IMR-90 (cell line): ENCODE measurements at regions not wholly inside any gene's neighbourhood (a gene's known extent, or its start where the extent isn't known, plus 50 kb on each side); places are given as distances from the start of the nearest gene placed in this dataset.

Experiments used
- ATAC-seq: fragments of 200-7000 bp; cut with Tn5 transposase; 2 replicates; pipeline ENCODE4 v1.9.1; 2020; ENCODE audit warnings: low read depth, mild to moderate bottlenecking, moderate library complexity
- BruUV-seq: library from RNA; stranded (reverse); fragments of 400-500 nt; replicated peaks from 2 replicates; lab custom pipeline; 2021; lab: Mats Ljungman, UMichigan
- CTCF ChIA-PET: fragments of 300-600 bp; formaldehyde crosslinking; extraction: SDS; loops from one replicate; lab custom pipeline; 2021; ENCODE audit warnings: antibody characterized with exemption; lab: Yijun Ruan, JAX
- POLR2A ChIA-PET: fragments of 300-600 bp; sonication (Branson Sonifier 250); formaldehyde crosslinking; loops from one replicate; lab custom pipeline; 2022; ENCODE audit warnings: antibody characterized with exemption; ENCODE audit not compliant: unreplicated experiment; lab: Charles Lee
- DNase-seq: peaks from one replicate; pipeline ENCODE4 v3.0.0; 2013
- H2AFZ ChIP-seq: replicated peaks from 2 replicates; pipeline ENCODE3; 2013; ENCODE audit warnings: low read length, mild to moderate bottlenecking; ENCODE audit not compliant: poor library complexity
- H2AK5ac ChIP-seq: 2 replicates; pipeline ENCODE4 v1.6.1; 2013; ENCODE audit warnings: low read depth, low read length, inconsistent platforms
- H2AK9ac ChIP-seq: replicated peaks from 2 replicates; pipeline ENCODE3; 2013; ENCODE audit warnings: mild to moderate bottlenecking, low read depth, low read length, moderate library complexity; ENCODE audit not compliant: poor library complexity
- H2BK120ac ChIP-seq: 2 replicates; pipeline ENCODE4 v1.6.1; 2013; ENCODE audit warnings: low read depth, low read length, inconsistent platforms
- H2BK15ac ChIP-seq: 3 replicates; pipeline ENCODE4 v1.6.1; 2013; ENCODE audit warnings: low read depth, low read length, inconsistent platforms
- H2BK20ac ChIP-seq: 2 replicates; pipeline ENCODE4 v1.6.1; 2013; ENCODE audit warnings: low read depth, mild to moderate bottlenecking, inconsistent platforms, low read length, moderate library complexity
- H2BK5ac ChIP-seq: 2 replicates; pipeline ENCODE4 v1.6.1; 2013; ENCODE audit warnings: mild to moderate bottlenecking, low read depth, low read length, inconsistent platforms; ENCODE audit not compliant: poor library complexity, severe bottlenecking
- H3K14ac ChIP-seq: replicated peaks from 2 replicates; pipeline ENCODE4 v1.6.1; 2013; ENCODE audit warnings: low read depth, low read length, inconsistent platforms
- H3K18ac ChIP-seq: 2 replicates; pipeline ENCODE4 v1.6.1; 2013; ENCODE audit warnings: low read depth, low read length, control low read depth
- H3K23ac ChIP-seq: 2 replicates; pipeline ENCODE4 v1.6.1; 2013; ENCODE audit warnings: low read depth, low read length, inconsistent platforms
- H3K27ac ChIP-seq: 2 replicates; pipeline ENCODE4 v1.5.1; 2013; ENCODE audit warnings: mild to moderate bottlenecking, control low read depth, low read length; ENCODE audit not compliant: insufficient read depth
- H3K27me3 ChIP-seq: 2 replicates; pipeline ENCODE4 v1.6.1; 2013; ENCODE audit warnings: low read length; ENCODE audit not compliant: control insufficient read depth, insufficient read depth
- H3K36me3 ChIP-seq: 2 replicates; pipeline ENCODE4 v1.6.1; 2013; ENCODE audit warnings: low read length, mixed read lengths; ENCODE audit not compliant: control insufficient read depth, insufficient read depth
- H3K4ac ChIP-seq: 2 replicates; pipeline ENCODE4 v1.6.1; 2013; ENCODE audit warnings: low read depth, low read length, inconsistent platforms
- H3K4me1 ChIP-seq: 2 replicates; pipeline ENCODE4 v1.6.1; 2013; ENCODE audit warnings: low read length, mixed read lengths; ENCODE audit not compliant: control insufficient read depth, insufficient read depth
- H3K4me2 ChIP-seq: 2 replicates; pipeline ENCODE4 v1.6.1; 2013; ENCODE audit warnings: low read depth, mild to moderate bottlenecking, control low read depth, low read length, moderate library complexity
- H3K4me3 ChIP-seq: 2 replicates; pipeline ENCODE4 v1.5.1; 2013; ENCODE audit warnings: low read depth, mild to moderate bottlenecking, control low read depth, low read length, moderate library complexity; ENCODE audit not compliant: insufficient read depth
- H3K56ac ChIP-seq: 2 replicates; pipeline ENCODE4 v1.6.1; 2013; ENCODE audit warnings: low read length, inconsistent platforms; ENCODE audit not compliant: insufficient read depth; ENCODE audit errors: extremely low read depth
- H3K79me1 ChIP-seq, 2 experiments: 2 replicates each; pipeline ENCODE4 v1.6.1; 2013; ENCODE audit warnings: low read length in 2 of 2, inconsistent platforms in 1 of 2, low read depth in 1 of 2
- H3K9ac ChIP-seq: 2 replicates; pipeline ENCODE4 v1.6.1; 2013; ENCODE audit warnings: low read depth, low read length, control low read depth
- H3K9me1 ChIP-seq: 2 replicates; pipeline ENCODE4 v1.6.1; 2013; ENCODE audit warnings: low read length, inconsistent platforms; ENCODE audit not compliant: insufficient read depth
- H3K9me3 ChIP-seq: 2 replicates; pipeline ENCODE4 v1.6.1; 2013; ENCODE audit warnings: low read length; ENCODE audit not compliant: control insufficient read depth, insufficient read depth
- H4K20me1 ChIP-seq: 2 replicates; pipeline ENCODE4 v1.6.1; 2013; ENCODE audit warnings: low read length, inconsistent platforms; ENCODE audit not compliant: insufficient read depth
- H4K5ac ChIP-seq: 2 replicates; pipeline ENCODE4 v1.6.1; 2013; ENCODE audit warnings: mild to moderate bottlenecking, low read depth, low read length, control low read depth
- H4K8ac ChIP-seq, 2 experiments: 2 replicates each; pipeline ENCODE4 v1.6.1; 2013; ENCODE audit warnings: low read depth in 2 of 2, low read length in 2 of 2, control low read depth in 1 of 2, inconsistent platforms in 1 of 2
- H4K91ac ChIP-seq: 2 replicates; pipeline ENCODE4 v1.6.1; 2013; ENCODE audit warnings: low read depth, low read length, inconsistent platforms; ENCODE audit not compliant: insufficient read depth
- BHLHE40 ChIP-seq: fragments of 150-350 bp; IDR thresholded peaks from 2 replicates; pipeline ENCODE4 v1.6.1; 2016; ENCODE audit warnings: mild to moderate bottlenecking, low read depth, low read length
- ELK1 ChIP-seq: fragments of 150-350 bp; IDR thresholded peaks from 2 replicates; pipeline ENCODE4 v1.6.1; 2016; ENCODE audit warnings: low read depth, mild to moderate bottlenecking, low read length, moderate library complexity, borderline replicate concordance
- FOS ChIP-seq: fragments of 150-350 bp; IDR thresholded peaks from 2 replicates; pipeline ENCODE4 v1.6.1; 2016; ENCODE audit warnings: low read depth, low read length
- MAFK ChIP-seq: IDR thresholded peaks from 2 replicates; pipeline ENCODE4 v1.6.1; 2012; ENCODE audit warnings: low read depth, low read length, improper control_type of control experiment
- NFE2L2 ChIP-seq: fragments of 150-350 bp; IDR thresholded peaks from 2 replicates; pipeline ENCODE4 v1.6.1; 2016; ENCODE audit warnings: low read depth, mild to moderate bottlenecking, low read length
- POLR2A ChIP-seq: IDR thresholded peaks from 2 replicates; pipeline ENCODE4 v1.6.1; 2012; ENCODE audit warnings: mild to moderate bottlenecking, low read depth, low read length
- RAD21 ChIP-seq: IDR thresholded peaks from 2 replicates; pipeline ENCODE4 v1.6.1; 2012; ENCODE audit warnings: low read length, improper control_type of control experiment
- RCOR1 ChIP-seq: IDR thresholded peaks from 2 replicates; pipeline ENCODE4 v1.6.1; 2012; ENCODE audit warnings: mild to moderate bottlenecking, low read length, improper control_type of control experiment; ENCODE audit not compliant: insufficient replicate concordance
- USF2 ChIP-seq: fragments of 150-350 bp; IDR thresholded peaks from 2 replicates; pipeline ENCODE4 v1.6.1; 2017; ENCODE audit warnings: mild to moderate bottlenecking, antibody characterized with exemption, low read length, low read depth
- WGBS, 2 experiments: methylation state at CpG; one replicate each; pipeline versions ENCODE4 v1.1.5 to v1.1.7; 2013; ENCODE audit warnings: missing lambda C conversion rate in 2 of 2; ENCODE audit not compliant: insufficient read length in 1 of 2; ENCODE audit errors: extremely low coverage in 2 of 2; 5-methylcytosine and 5-hydroxymethylcytosine counted together
- dilution Hi-C: fragments of 300-500 bp; cut with HindIII; formaldehyde crosslinking; loops from one replicate; pipeline ENCODE4 v1.14.3; 2018; ENCODE audit warnings: low sequenced_read_pairs; ENCODE audit not compliant: unreplicated experiment
- in situ Hi-C: fragments of 300-500 bp; cut with MboI; formaldehyde crosslinking; loops from 3 replicates; pipeline ENCODE4 v1.14.3; 2019; ENCODE audit warnings: low sequenced_read_pairs, inconsistent platforms, mixed read lengths
- intact Hi-C: fragments of 100-400 bp; cut with micrococcal nuclease; formaldehyde crosslinking; loops from 2 replicates; pipeline ENCODE4 v1.10.0; 2022

DNA sequence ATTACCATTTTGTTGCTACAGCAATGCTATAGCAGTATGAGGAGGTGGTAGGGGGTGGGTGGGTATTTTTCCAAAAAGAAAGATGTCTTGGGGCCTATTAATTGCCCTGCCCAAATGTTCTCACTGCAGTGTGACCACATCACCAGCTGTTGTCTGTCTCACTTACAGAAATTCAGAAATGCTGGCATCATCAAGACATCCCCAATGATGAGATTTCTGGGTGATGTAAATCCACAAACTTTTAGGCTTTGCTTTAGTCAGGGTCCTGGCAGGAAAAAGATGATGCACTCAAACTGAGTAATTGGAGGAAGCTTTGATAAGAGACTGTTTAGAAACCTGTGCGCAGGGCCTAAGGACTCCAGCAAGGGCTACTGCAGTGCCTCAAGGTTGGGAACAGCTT, 56.2 kb upstream of the OPN4 start:
- intact Hi-C loops, result no loop called here
- H2BK120ac ChIP-seq, result no peak overlapping the region
- peak overlapping the region; percentile 48; the same call in 1 of the 2 replicates for H2BK20ac ChIP-seq
- H3K79me1 ChIP-seq, result no peaks in the 10 kb centered on the region
- H2BK5ac ChIP-seq, result no peak overlapping the region
- no peak overlapping the region for H2AK5ac ChIP-seq
- H3K14ac ChIP-seq, result no peak overlapping the region
- no peak overlapping the region for H4K5ac ChIP-seq
- peaks cover 2% of the 10 kb centered on the region; the same call in 1 of the 2 replicates for H3K9me1 ChIP-seq
- no peak overlapping the region for H2AK9ac ChIP-seq
- H3K4me1 ChIP-seq, result no peaks in the 10 kb centered on the region; the same call in 1 of the 2 replicates
- peaks cover 6% of the 10 kb centered on the region for H3K27me3 ChIP-seq
- H2AFZ ChIP-seq, result no peak overlapping the region
- no CpG with 5 or more reads among the region's 1 CpG for WGBS, 2 experiments
- H4K91ac ChIP-seq, result no peak overlapping the region
- no peaks in the 10 kb centered on the region for H3K36me3 ChIP-seq
- H4K8ac ChIP-seq, result no peak overlapping the region
- H3K9me3 ChIP-seq, result no peaks in the 10 kb centered on the region
- no TSS peak for BruUV-seq
- in situ Hi-C loops, result loop anchor here (25.0 kb wide), 1 partner anchor 411 kb away; no protein-coding TSS in a partner anchor
- H3K23ac ChIP-seq, result no peak overlapping the region
- no peak overlapping the region for H3K18ac ChIP-seq
- ChIA-PET POLR2A (no interaction called here), CTCF (no interaction called here)
- H3K27ac ChIP-seq, result no peak overlapping the region
- no peaks in the 10 kb centered on the region for H4K20me1 ChIP-seq
- H3K4ac ChIP-seq, result no peak overlapping the region
- dilution Hi-C loops, result no loop called here
- TF ChIP-seq MAFK, result no peak
- TF ChIP-seq POLR2A, result no peak
- TF ChIP-seq BHLHE40, result no peak
- TF ChIP-seq NFE2L2, result no peak
- no peak for TF ChIP-seq RAD21
- TF ChIP-seq USF2, result no peak
- TF ChIP-seq ELK1, result no peak
- no peak for TF ChIP-seq FOS
- TF ChIP-seq RCOR1, result no peak
- no peak overlapping the region for H3K56ac ChIP-seq
- peak; percentile 18; the same call in 1 of the 2 replicates for ATAC-seq
- DNase-seq, result peak; percentile 51
- H3K4me3 ChIP-seq, result no peak overlapping the region
- H2BK15ac ChIP-seq, result no peak overlapping the region
- no peak overlapping the region for H3K4me2 ChIP-seq
- no peak overlapping the region for H3K9ac ChIP-seq
